GM10248 (cell line): ENCODE measurements at regions not wholly inside any gene's neighbourhood (a gene's known extent, or its start where the extent isn't known, plus 50 kb on each side); places are given as distances from the start of the nearest gene placed in this dataset.
"Not testable (repeated sequence)": the region's sequence is repeated elsewhere in the genome, so short reads cannot be mapped to it uniquely, and the experiment has no call there.

Source experiments
- CTCF ChIA-PET: fragments of 300-600 bp; sonication (Branson Sonifier 250); formaldehyde crosslinking; extraction: SDS; loops from one replicate; lab custom pipeline; 2021; ENCODE audit warnings: antibody characterized with exemption; lab: Yijun Ruan, JAX
- POLR2A ChIA-PET: fragments of 350-650 bp; sonication (Branson Sonifier 250); formaldehyde crosslinking; extraction: SDS; loops from one replicate; lab custom pipeline; 2020; ENCODE audit warnings: antibody characterized with exemption; lab: Yijun Ruan, JAX
- DNase-seq: peaks from one replicate; pipeline ENCODE4 v3.0.0; 2012; ENCODE audit errors: extremely low spot score
- CTCF ChIP-seq: IDR thresholded peaks from 2 replicates; pipeline ENCODE4 v1.5.1; 2012; ENCODE audit warnings: mild to moderate bottlenecking, low read depth; ENCODE audit errors: extremely low read depth, missing control alignments, control extremely low read depth

DNA sequence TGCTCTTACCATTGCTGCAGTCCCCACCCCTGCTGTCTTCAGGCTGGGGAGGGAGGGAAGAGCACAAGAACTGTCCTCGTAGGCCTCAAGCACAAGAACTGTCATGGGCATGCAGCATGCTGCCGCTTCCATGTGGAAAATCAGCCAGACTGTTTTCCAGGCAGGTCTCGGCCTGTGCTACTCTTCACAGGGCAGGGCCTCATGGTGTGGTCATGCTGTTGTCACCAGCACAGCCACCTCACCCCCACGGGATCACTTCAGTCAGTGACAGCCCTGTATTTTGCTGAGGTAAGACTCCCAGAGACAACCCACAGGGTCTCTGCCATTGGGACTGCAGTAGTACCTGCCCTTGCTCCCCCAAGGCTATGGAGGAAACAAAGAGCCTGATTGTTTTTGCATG lies 205.3 kb downstream of the NAP1L3 start:
- no peak for DNase-seq
- no peak for TF ChIP-seq CTCF
- POLR2A ChIA-PET, result no interaction called here
- CTCF ChIA-PET, result no interaction called here

- no peak for DNase-seq
- ChIA-PET POLR2A (no interaction called here), CTCF (no interaction called here)
- TF ChIP-seq CTCF, result no peak
Measured at GRCh38 chrX:93466383-93466782, 207.0 kb downstream of the NAP1L3 start.

- no peak for DNase-seq
- ChIA-PET CTCF (no interaction called here), POLR2A (no interaction called here)
- no peak for TF ChIP-seq CTCF
Measured at GRCh38 chrX:93461060-93461459, 212.3 kb downstream of the NAP1L3 start.

- ChIA-PET POLR2A (no interaction called here), CTCF (no interaction called here)
- no peak for TF ChIP-seq CTCF
- no peak for DNase-seq
Measured at GRCh38 chrX:93454509-93454908, 218.9 kb downstream of the NAP1L3 start.

DNA sequence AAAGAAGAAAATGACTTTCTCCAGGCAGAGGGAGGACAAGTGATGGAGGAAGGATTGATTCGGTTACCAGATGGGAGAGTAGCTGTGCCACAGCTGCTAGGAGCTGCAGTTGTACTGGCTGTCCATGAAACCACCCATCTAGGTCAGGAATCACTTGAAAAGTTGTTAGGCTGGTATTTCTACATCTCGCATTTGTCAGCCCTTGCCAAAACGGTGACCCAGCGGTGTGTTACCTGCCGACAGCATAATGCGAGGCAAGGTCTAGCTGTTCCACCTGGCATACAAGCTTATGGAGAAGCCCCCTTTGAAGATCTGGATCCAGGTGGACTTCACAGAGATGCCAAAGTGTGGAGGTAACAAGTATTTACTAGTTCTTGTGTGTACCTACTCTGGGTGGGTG lies 238.7 kb downstream of the NAP1L3 start:
- POLR2A ChIA-PET, DNase-seq: not testable (repeated sequence)
- CTCF ChIA-PET, result interaction anchor here (1.2 kb wide), 1 partner anchor 11 kb away, joined by 3 read pairs; no protein-coding TSS in a partner anchor

- no peak for TF ChIP-seq CTCF
- CTCF ChIA-PET, result no interaction called here
- POLR2A ChIA-PET, result no interaction called here
- DNase-seq, result no peak
Measured at GRCh38 chrX:93428497-93428896, 244.9 kb downstream of the NAP1L3 start.

DNA sequence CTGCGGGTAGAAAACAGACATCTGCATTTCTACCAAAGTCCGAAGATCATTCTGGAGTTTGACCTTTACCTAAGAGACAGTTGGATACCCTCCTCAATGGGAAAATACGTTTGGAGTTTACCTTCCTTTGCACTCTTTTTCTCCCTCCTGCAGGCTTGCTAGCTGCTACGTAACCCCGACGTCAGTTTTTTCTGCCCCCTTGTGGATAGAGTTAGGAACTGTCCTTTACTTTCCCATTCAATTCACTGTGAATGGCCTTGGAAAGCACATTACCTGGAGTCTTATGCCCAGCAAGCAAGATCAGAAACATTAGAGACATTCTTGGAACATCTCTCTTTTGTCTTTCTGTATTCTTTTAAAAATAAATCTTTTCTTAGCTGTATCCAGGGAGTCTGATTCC lies 250.7 kb downstream of the NAP1L3 start:
- POLR2A ChIA-PET, result no interaction called here
- DNase-seq, result peak; percentile 6
- CTCF ChIA-PET, result no interaction called here
- TF ChIP-seq CTCF, result peak; percentile 33
